ENCODE measurements at regions not wholly inside any gene's neighbourhood (a gene's known extent, or its start where the extent isn't known, plus 50 kb on each side); places are given as distances from the start of the nearest gene placed in this dataset.
"Not testable (repeated sequence)": the region's sequence is repeated elsewhere in the genome, so short reads cannot be mapped to it uniquely, and the experiment has no call there.

- Histone ChIP-seq H3K9ac (ENCODE audit: low read length) (no peak overlapping the region), H3K27me3 (ENCODE audit: control insufficient read depth, insufficient read depth, low read length) (peaks cover 55% of the 10 kb centered on the region), H3K27ac (ENCODE audit: low read length) (no peak overlapping the region), H3K9me3 (ENCODE audit: control insufficient read depth, low read depth, low read length) (no peaks in the 10 kb centered on the region), H3K4me1 (ENCODE audit: control insufficient read depth, low read depth, low read length) (peaks cover 20% of the 10 kb centered on the region), H3K4me3 (ENCODE audit: low read length) (no peak overlapping the region), H3K36me3 (ENCODE audit: control insufficient read depth, low read depth, low read length) (no peaks in the 10 kb centered on the region)
Observed at GRCh38 chr2:59180111-59180510, 939.0 kb upstream of the FANCL start.

- no peak overlapping the region for H3K9ac ChIP-seq (ENCODE audit: low read length)
- H3K27me3 ChIP-seq (ENCODE audit: control insufficient read depth, insufficient read depth, low read length), result peaks cover 35% of the 10 kb centered on the region
- no peaks in the 10 kb centered on the region for H3K36me3 ChIP-seq (ENCODE audit: control insufficient read depth, low read depth, low read length)
- H3K4me1 ChIP-seq (ENCODE audit: control insufficient read depth, low read depth, low read length), result peaks cover 17% of the 10 kb centered on the region
- H3K9me3 ChIP-seq (ENCODE audit: control insufficient read depth, low read depth, low read length), result no peaks in the 10 kb centered on the region
- H3K4me3 ChIP-seq (ENCODE audit: low read length), result no peak overlapping the region
- H3K27ac ChIP-seq (ENCODE audit: low read length), result no peak overlapping the region
Observed at GRCh38 chr2:59177748-59178147, 936.6 kb upstream of the FANCL start.

- Histone ChIP-seq H3K36me3 (ENCODE audit: control insufficient read depth, low read depth, low read length) (no peaks in the 10 kb centered on the region), H3K4me1 (ENCODE audit: control insufficient read depth, low read depth, low read length) (peaks cover 10% of the 10 kb centered on the region), H3K9ac (ENCODE audit: low read length) (no peak overlapping the region), H3K27me3 (ENCODE audit: control insufficient read depth, insufficient read depth, low read length) (peaks cover 27% of the 10 kb centered on the region), H3K27ac (ENCODE audit: low read length) (no peak overlapping the region), H3K4me3 (ENCODE audit: low read length) (no peak overlapping the region), H3K9me3 (ENCODE audit: control insufficient read depth, low read depth, low read length) (no peaks in the 10 kb centered on the region)
Observed at GRCh38 chr2:59176737-59177136, 935.6 kb upstream of the FANCL start.

GRCh38 chr2:59174536-59175243 lies 933.6 kb upstream of the FANCL start:
- no peak overlapping the region for H3K9ac ChIP-seq (ENCODE audit: low read length)
- H3K27me3 ChIP-seq (ENCODE audit: control insufficient read depth, insufficient read depth, low read length), result peaks cover 7% of the 10 kb centered on the region
- no peak overlapping the region for H3K4me3 ChIP-seq (ENCODE audit: low read length)
- H3K27ac ChIP-seq (ENCODE audit: low read length), result no peak overlapping the region
- H3K9me3 ChIP-seq (ENCODE audit: control insufficient read depth, low read depth, low read length), result no peaks in the 10 kb centered on the region
- H3K36me3 ChIP-seq (ENCODE audit: control insufficient read depth, low read depth, low read length), result no peaks in the 10 kb centered on the region
- peaks cover 6% of the 10 kb centered on the region for H3K4me1 ChIP-seq (ENCODE audit: control insufficient read depth, low read depth, low read length)

- Histone ChIP-seq H3K9ac (ENCODE audit: low read length) (no peak overlapping the region), H3K4me1 (ENCODE audit: control insufficient read depth, low read depth, low read length) (peaks cover 6% of the 10 kb centered on the region), H3K4me3 (ENCODE audit: low read length) (no peak overlapping the region), H3K27me3 (ENCODE audit: control insufficient read depth, insufficient read depth, low read length) (no peaks in the 10 kb centered on the region), H3K36me3 (ENCODE audit: control insufficient read depth, low read depth, low read length) (no peaks in the 10 kb centered on the region), H3K9me3 (ENCODE audit: control insufficient read depth, low read depth, low read length) (no peaks in the 10 kb centered on the region), H3K27ac (ENCODE audit: low read length) (no peak overlapping the region)
Observed at GRCh38 chr2:59173325-59173724, 932.2 kb upstream of the FANCL start.

- Histone ChIP-seq H3K9ac (ENCODE audit: low read length) (no peak overlapping the region), H3K27ac (ENCODE audit: low read length) (no peak overlapping the region), H3K9me3 (ENCODE audit: control insufficient read depth, low read depth, low read length) (no peaks in the 10 kb centered on the region), H3K4me3 (ENCODE audit: low read length) (no peak overlapping the region), H3K4me1 (ENCODE audit: control insufficient read depth, low read depth, low read length) (peaks cover 9% of the 10 kb centered on the region), H3K27me3 (ENCODE audit: control insufficient read depth, insufficient read depth, low read length) (no peaks in the 10 kb centered on the region), H3K36me3 (ENCODE audit: control insufficient read depth, low read depth, low read length) (no peaks in the 10 kb centered on the region)
Observed at GRCh38 chr2:59171019-59171418, 929.9 kb upstream of the FANCL start.

GRCh38 chr2:59168766-59169165 lies 927.6 kb upstream of the FANCL start:
- Histone ChIP-seq H3K9ac (ENCODE audit: low read length) (no peak overlapping the region), H3K27ac (ENCODE audit: low read length) (no peak overlapping the region), H3K27me3 (ENCODE audit: control insufficient read depth, insufficient read depth, low read length) (no peaks in the 10 kb centered on the region), H3K36me3 (ENCODE audit: control insufficient read depth, low read depth, low read length) (no peaks in the 10 kb centered on the region), H3K4me1 (ENCODE audit: control insufficient read depth, low read depth, low read length) (peaks cover 5% of the 10 kb centered on the region), H3K4me3 (ENCODE audit: low read length) (no peak overlapping the region), H3K9me3 (ENCODE audit: control insufficient read depth, low read depth, low read length) (no peaks in the 10 kb centered on the region)

GRCh38 chr2:59167514-59167913 lies 926.4 kb upstream of the FANCL start:
- Histone ChIP-seq H3K4me3 (ENCODE audit: low read length) (no peak overlapping the region), H3K9ac (ENCODE audit: low read length) (no peak overlapping the region), H3K27me3 (ENCODE audit: control insufficient read depth, insufficient read depth, low read length) (no peaks in the 10 kb centered on the region), H3K36me3 (ENCODE audit: control insufficient read depth, low read depth, low read length) (no peaks in the 10 kb centered on the region), H3K9me3 (ENCODE audit: control insufficient read depth, low read depth, low read length) (no peaks in the 10 kb centered on the region), H3K4me1 (ENCODE audit: control insufficient read depth, low read depth, low read length) (peaks cover 5% of the 10 kb centered on the region), H3K27ac (ENCODE audit: low read length) (no peak overlapping the region)

- H3K9ac ChIP-seq (ENCODE audit: low read length); H3K27ac ChIP-seq (ENCODE audit: low read length); H3K4me1 ChIP-seq (ENCODE audit: control insufficient read depth, low read depth, low read length); H3K4me3 ChIP-seq (ENCODE audit: low read length); H3K36me3 ChIP-seq (ENCODE audit: control insufficient read depth, low read depth, low read length); H3K27me3 ChIP-seq (ENCODE audit: control insufficient read depth, insufficient read depth, low read length); H3K9me3 ChIP-seq (ENCODE audit: control insufficient read depth, low read depth, low read length): not testable (repeated sequence)
Observed at GRCh38 chr2:59157908-59158307, 916.8 kb upstream of the FANCL start.

GRCh38 chr2:59151805-59152204 lies 910.7 kb upstream of the FANCL start:
- Histone ChIP-seq H3K36me3 (ENCODE audit: control insufficient read depth, low read depth, low read length) (no peaks in the 10 kb centered on the region), H3K27me3 (ENCODE audit: control insufficient read depth, insufficient read depth, low read length) (no peaks in the 10 kb centered on the region), H3K27ac (ENCODE audit: low read length) (no peak overlapping the region), H3K9ac (ENCODE audit: low read length) (no peak overlapping the region), H3K4me3 (ENCODE audit: low read length) (no peak overlapping the region), H3K4me1 (ENCODE audit: control insufficient read depth, low read depth, low read length) (no peaks in the 10 kb centered on the region), H3K9me3 (ENCODE audit: control insufficient read depth, low read depth, low read length) (no peaks in the 10 kb centered on the region)

- no peaks in the 10 kb centered on the region for H3K27me3 ChIP-seq (ENCODE audit: control insufficient read depth, insufficient read depth, low read length)
- H3K36me3 ChIP-seq (ENCODE audit: control insufficient read depth, low read depth, low read length), result no peaks in the 10 kb centered on the region
- H3K4me3 ChIP-seq (ENCODE audit: low read length), result no peak overlapping the region
- no peaks in the 10 kb centered on the region for H3K9me3 ChIP-seq (ENCODE audit: control insufficient read depth, low read depth, low read length)
- H3K27ac ChIP-seq (ENCODE audit: low read length), result no peak overlapping the region
- H3K4me1 ChIP-seq (ENCODE audit: control insufficient read depth, low read depth, low read length), result no peaks in the 10 kb centered on the region
- H3K9ac ChIP-seq (ENCODE audit: low read length), result no peak overlapping the region
Observed at GRCh38 chr2:59150217-59150849, 909.2 kb upstream of the FANCL start.

GRCh38 chr2:59149271-59149670 lies 908.1 kb upstream of the FANCL start:
- no peak overlapping the region for H3K9ac ChIP-seq (ENCODE audit: low read length)
- H3K36me3 ChIP-seq (ENCODE audit: control insufficient read depth, low read depth, low read length), result no peaks in the 10 kb centered on the region
- H3K9me3 ChIP-seq (ENCODE audit: control insufficient read depth, low read depth, low read length), result no peaks in the 10 kb centered on the region
- H3K4me3 ChIP-seq (ENCODE audit: low read length), result no peak overlapping the region
- no peaks in the 10 kb centered on the region for H3K27me3 ChIP-seq (ENCODE audit: control insufficient read depth, insufficient read depth, low read length)
- H3K27ac ChIP-seq (ENCODE audit: low read length), result no peak overlapping the region
- H3K4me1 ChIP-seq (ENCODE audit: control insufficient read depth, low read depth, low read length), result no peaks in the 10 kb centered on the region

Data from iPS-18a (cell line).